Right atrium auricular region (tissue), 2 donors: ENCODE measurements at regions not wholly inside any gene's neighbourhood (a gene's known extent, or its start where the extent isn't known, plus 50 kb on each side); places are given as distances from the start of the nearest gene placed in this dataset.

ENCODE experiments used
- DNase-seq: peaks from one replicate; pipeline ENCODE4 v3.0.0-alpha.2; 2019; ENCODE audit warnings: low spot score
- H3K27ac ChIP-seq, 2 donors: fragments of 200-600 bp; sonication (generic); 1 replicate in 1 of 2; 2 replicates in 1 of 2; pipeline ENCODE4 v1.5.1; 2016 to 2019
- H3K27me3 ChIP-seq, 2 donors: fragments of 200-600 bp; sonication (generic); one replicate each; pipeline versions ENCODE4 v1.5.1 to v1.6.0; 2017 to 2019
- H3K36me3 ChIP-seq: fragments of 200-600 bp; sonication (generic); one replicate; pipeline ENCODE4 v1.5.1; 2016
- H3K4me1 ChIP-seq, 2 donors: fragments of 200-600 bp; sonication (generic); one replicate each; pipeline versions ENCODE4 v1.5.1 to v1.6.0; 2017 to 2019
- H3K4me3 ChIP-seq, 2 donors: fragments of 200-600 bp; sonication (generic); 1 replicate in 1 of 2; 2 replicates in 1 of 2; pipeline ENCODE4 v1.5.1; 2017 to 2019; ENCODE audit warnings: mild to moderate bottlenecking in 1 of 2, moderate library complexity in 1 of 2
- H3K9me3 ChIP-seq, 2 donors: fragments of 200-600 bp; sonication (generic); one replicate each; pipeline ENCODE4 v1.5.1; 2019
- TF ChIP-seq, protein P1 (sequence below), 2 donors: fragments of 200-600 bp; sonication (generic); IDR thresholded peaks; one replicate each; pipeline ENCODE4 v1.5.1; 2019; ENCODE audit warnings: antibody characterized with exemption in 2 of 2

- TF ChIP-seq, protein P1, sequence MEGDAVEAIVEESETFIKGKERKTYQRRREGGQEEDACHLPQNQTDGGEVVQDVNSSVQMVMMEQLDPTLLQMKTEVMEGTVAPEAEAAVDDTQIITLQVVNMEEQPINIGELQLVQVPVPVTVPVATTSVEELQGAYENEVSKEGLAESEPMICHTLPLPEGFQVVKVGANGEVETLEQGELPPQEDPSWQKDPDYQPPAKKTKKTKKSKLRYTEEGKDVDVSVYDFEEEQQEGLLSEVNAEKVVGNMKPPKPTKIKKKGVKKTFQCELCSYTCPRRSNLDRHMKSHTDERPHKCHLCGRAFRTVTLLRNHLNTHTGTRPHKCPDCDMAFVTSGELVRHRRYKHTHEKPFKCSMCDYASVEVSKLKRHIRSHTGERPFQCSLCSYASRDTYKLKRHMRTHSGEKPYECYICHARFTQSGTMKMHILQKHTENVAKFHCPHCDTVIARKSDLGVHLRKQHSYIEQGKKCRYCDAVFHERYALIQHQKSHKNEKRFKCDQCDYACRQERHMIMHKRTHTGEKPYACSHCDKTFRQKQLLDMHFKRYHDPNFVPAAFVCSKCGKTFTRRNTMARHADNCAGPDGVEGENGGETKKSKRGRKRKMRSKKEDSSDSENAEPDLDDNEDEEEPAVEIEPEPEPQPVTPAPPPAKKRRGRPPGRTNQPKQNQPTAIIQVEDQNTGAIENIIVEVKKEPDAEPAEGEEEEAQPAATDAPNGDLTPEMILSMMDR (IDR thresholded peaks at IDR 0.05): no peak
- H3K4me3 ChIP-seq: no peak overlapping the region
- H3K9me3 ChIP-seq: no peaks in the 10 kb centered on the region
- H3K36me3 ChIP-seq: no peaks in the 10 kb centered on the region
- no peak overlapping the region for H3K27ac ChIP-seq
- H3K4me1 ChIP-seq: peaks cover 0 to 4% of the 10 kb centered on the region in 2 donors
- H3K27me3 ChIP-seq: no peaks in the 10 kb centered on the region
- DNase-seq: no peak
Observed at GRCh38 chr1:118322331-118322730, 137.3 kb upstream of the SPAG17 start.

- H3K27me3 ChIP-seq: no peaks in the 10 kb centered on the region
- no peaks in the 10 kb centered on the region for H3K36me3 ChIP-seq
- peaks cover 0 to 4% of the 10 kb centered on the region in 2 donors for H3K4me1 ChIP-seq
- no peaks in the 10 kb centered on the region for H3K9me3 ChIP-seq
- no peak for DNase-seq
- TF ChIP-seq, protein P1 (IDR thresholded peaks at IDR 0.05): no peak
- no peak overlapping the region for H3K4me3 ChIP-seq
- no peak overlapping the region for H3K27ac ChIP-seq
Observed at GRCh38 chr1:118321840-118322239, 136.8 kb upstream of the SPAG17 start.

GRCh38 chr1:118317842-118318614, 133.0 kb upstream of the SPAG17 start:
- H3K27me3 ChIP-seq: no peaks in the 10 kb centered on the region
- DNase-seq: no peak
- H3K27ac ChIP-seq: no peak overlapping the region
- no peaks in the 10 kb centered on the region for H3K9me3 ChIP-seq
- TF ChIP-seq, protein P1 (IDR thresholded peaks at IDR 0.05): no peak
- H3K4me3 ChIP-seq: no peak overlapping the region
- peaks cover 0 to 4% of the 10 kb centered on the region in 2 donors for H3K4me1 ChIP-seq
- no peaks in the 10 kb centered on the region for H3K36me3 ChIP-seq

- DNase-seq: no peak
- Histone ChIP-seq H3K4me1 (peaks cover 0 to 13% of the 10 kb centered on the region in 2 donors), H3K9me3 (no peaks in the 10 kb centered on the region), H3K36me3 (no peaks in the 10 kb centered on the region), H3K27me3 (no peaks in the 10 kb centered on the region), H3K4me3 (no peak overlapping the region), H3K27ac (no peak overlapping the region)
- TF ChIP-seq, protein P1 (IDR thresholded peaks at IDR 0.05): no peak
Observed at GRCh38 chr1:118306851-118307250, 121.8 kb upstream of the SPAG17 start.

GRCh38 chr1:118304722-118305359, 119.8 kb upstream of the SPAG17 start:
- Histone ChIP-seq H3K9me3 (no peaks in the 10 kb centered on the region), H3K27ac (no peak overlapping the region), H3K27me3 (no peaks in the 10 kb centered on the region), H3K4me3 (no peak overlapping the region), H3K36me3 (no peaks in the 10 kb centered on the region), H3K4me1 (peaks cover 0 to 13% of the 10 kb centered on the region in 2 donors)
- TF ChIP-seq, protein P1 (IDR thresholded peaks at IDR 0.05): peak; percentile 44 to 70
- DNase-seq: no peak
